Adrenal gland (tissue), 5 donors: ENCODE measurements at regions not wholly inside any gene's neighbourhood (a gene's known extent, or its start where the extent isn't known, plus 50 kb on each side); places are given as distances from the start of the nearest gene placed in this dataset.

ENCODE experiments used
- POLR2A ChIP-seq, 2 donors: fragments of 450-650 bp; IDR thresholded peaks; one replicate each; pipeline ENCODE4 v1.6.1; 2017; ENCODE audit warnings: antibody characterized with exemption in 2 of 2, mild to moderate bottlenecking in 2 of 2, moderate library complexity in 1 of 2
- TF ChIP-seq, protein P1 (sequence below), 6 experiments: fragments of 450-650 bp in 4 of 6; fragments of 200-600 bp in 2 of 6; sonication (generic) in 1 of 6; IDR thresholded peaks; 1 replicate in 5 of 6; 2 replicates in 1 of 6; pipeline versions ENCODE4 v1.5.1 to v1.8.0; 2016 to 2021; ENCODE audit warnings: antibody characterized with exemption in 6 of 6, mild to moderate bottlenecking in 2 of 6, moderate library complexity in 1 of 6
- donor health status: DM: no; HTN: no; CAD: no.

DNA sequence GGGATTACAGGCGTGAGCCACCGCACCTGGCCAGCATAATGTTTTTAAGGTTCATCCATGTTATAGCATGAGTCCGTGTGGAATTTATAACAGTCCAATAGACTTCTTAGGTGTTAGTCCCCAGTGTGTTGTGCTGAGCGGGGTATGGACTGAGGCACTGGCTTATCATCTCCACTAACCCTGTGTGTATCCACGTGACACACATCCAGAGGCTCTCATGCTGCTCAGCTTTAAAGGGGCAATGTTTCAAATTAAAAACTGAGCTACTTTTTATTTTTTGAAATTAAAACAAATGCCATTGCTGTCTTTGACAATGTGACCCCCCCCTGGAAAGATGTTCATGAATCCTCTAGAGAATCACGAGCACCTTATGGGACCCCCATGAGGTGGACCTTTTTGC lies 54.3 kb upstream of the TRERF1 start:
- TF ChIP-seq, protein P1, sequence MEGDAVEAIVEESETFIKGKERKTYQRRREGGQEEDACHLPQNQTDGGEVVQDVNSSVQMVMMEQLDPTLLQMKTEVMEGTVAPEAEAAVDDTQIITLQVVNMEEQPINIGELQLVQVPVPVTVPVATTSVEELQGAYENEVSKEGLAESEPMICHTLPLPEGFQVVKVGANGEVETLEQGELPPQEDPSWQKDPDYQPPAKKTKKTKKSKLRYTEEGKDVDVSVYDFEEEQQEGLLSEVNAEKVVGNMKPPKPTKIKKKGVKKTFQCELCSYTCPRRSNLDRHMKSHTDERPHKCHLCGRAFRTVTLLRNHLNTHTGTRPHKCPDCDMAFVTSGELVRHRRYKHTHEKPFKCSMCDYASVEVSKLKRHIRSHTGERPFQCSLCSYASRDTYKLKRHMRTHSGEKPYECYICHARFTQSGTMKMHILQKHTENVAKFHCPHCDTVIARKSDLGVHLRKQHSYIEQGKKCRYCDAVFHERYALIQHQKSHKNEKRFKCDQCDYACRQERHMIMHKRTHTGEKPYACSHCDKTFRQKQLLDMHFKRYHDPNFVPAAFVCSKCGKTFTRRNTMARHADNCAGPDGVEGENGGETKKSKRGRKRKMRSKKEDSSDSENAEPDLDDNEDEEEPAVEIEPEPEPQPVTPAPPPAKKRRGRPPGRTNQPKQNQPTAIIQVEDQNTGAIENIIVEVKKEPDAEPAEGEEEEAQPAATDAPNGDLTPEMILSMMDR (IDR thresholded peaks at IDR 0.05), result no peak
- TF ChIP-seq POLR2A (IDR thresholded peaks at IDR 0.05), result no peak
